ENCODE measurements at regions not wholly inside any gene's neighbourhood (a gene's known extent, or its start where the extent isn't known, plus 50 kb on each side); places are given as distances from the start of the nearest gene placed in this dataset.

DNA sequence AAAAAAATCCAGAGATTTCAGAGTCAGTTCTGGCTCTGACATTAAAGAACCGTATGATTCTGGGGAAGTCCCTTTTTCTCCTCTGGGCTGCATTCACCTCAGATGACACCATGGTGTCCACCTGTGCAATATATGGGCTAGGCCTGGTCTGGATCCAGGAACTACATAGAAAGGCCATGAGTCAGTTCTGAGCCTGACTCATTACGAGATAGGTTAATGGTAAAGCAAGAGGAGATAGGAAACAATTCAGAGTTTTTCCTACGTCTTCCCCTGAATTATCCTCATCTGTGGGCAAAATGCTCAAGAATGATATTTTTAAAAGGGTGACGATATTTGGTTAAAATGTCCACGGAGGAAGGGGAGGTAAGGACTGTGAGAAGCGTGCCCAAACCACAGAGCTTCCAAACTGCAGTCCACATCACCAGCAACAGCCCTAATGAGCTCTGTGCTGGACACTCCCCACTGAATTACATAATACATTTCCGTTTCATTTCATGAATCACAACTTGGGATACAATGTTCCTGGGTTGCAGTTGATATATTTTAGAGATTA, 180.1 kb upstream of the OSR1 start:
- FAIRE-seq = no peak

DNA sequence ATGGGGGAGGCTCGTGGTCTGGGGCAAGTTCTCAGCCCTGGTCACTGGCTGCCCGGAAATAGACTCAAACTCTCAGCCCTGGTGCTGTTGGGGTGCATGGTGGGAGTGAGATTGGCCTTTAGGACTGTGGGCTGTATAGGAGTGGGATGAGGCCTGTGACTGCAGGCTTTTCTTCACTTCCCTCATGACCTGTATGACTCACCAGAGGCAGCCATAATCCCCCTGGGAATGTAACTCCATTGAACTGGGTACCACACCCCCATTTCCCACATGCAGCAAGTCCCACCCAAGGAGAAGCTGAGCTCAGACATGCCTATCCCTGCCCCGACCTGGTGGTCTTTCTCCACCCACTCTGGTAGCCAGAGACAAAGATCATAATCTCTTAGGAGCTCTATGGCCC, 177.7 kb upstream of the OSR1 start:
- FAIRE-seq = no peak

DNA sequence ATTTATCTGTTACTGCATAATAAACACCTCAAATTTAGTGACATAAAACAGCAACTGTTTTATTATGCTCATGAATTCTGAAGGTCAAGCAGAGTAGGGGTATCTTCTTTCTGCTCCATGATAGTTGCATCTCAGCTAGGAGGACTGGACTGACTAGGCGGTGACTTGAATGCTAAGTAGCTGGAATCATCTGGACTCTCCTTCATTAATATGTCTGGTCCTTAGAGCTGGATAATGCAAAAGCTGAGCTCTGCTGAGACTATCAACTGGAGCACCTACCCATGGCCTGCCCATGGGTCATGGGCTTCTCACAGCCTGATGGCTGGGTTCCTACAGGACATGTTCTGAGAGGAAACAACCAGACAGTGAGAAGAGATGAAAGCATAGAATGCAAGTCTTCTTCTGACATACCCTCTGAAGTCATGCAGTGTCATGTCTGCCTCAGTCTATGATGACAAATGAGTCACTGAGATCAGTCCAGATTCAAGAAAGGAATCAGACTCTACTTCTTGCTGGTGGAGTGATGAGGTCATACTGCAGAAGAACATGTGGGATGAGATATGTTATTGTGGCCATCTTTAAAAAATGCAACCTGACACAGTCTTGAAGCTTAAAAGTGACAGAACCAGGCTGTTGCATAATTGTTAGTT, 174.2 kb upstream of the OSR1 start:
- no peak for FAIRE-seq

DNA sequence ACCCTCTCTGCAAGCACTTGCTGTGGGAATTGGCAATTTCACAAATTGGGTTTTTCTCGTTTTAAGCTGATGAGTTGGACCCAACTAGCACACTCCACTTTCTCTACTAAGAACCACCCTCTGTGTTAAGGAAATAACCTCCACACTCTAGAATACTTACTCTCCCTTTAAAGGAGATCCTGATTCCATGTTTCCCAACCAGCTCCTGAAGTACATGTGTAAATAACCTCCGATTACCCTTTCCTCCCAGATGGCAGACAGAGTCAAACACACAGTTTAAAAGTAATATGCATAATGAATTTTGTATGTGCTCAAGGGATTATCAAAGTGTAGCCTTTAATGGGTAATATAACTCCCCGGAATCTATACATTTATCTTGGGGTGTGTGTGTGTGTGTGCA, 171.3 kb upstream of the OSR1 start:
- FAIRE-seq = no peak

DNA sequence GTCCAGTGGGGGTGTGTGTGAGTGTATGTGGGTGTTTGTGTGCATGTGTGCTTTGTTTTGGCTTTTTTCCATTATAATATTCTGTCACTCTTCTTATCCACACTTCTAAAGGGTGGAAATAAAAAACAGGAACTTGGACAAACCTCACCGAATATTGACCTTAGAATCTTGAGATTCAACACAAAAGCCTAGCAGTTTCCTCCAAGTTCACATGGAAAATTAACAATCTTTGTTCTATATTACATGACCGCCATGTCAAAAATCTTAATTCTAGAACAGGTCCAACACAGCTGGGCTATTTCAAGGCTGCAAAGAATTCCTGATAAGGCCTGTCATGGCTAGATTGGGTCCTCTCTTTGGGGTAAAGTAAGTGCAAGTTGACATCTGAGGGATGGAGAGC, 169.3 kb upstream of the OSR1 start:
- no peak for FAIRE-seq

DNA sequence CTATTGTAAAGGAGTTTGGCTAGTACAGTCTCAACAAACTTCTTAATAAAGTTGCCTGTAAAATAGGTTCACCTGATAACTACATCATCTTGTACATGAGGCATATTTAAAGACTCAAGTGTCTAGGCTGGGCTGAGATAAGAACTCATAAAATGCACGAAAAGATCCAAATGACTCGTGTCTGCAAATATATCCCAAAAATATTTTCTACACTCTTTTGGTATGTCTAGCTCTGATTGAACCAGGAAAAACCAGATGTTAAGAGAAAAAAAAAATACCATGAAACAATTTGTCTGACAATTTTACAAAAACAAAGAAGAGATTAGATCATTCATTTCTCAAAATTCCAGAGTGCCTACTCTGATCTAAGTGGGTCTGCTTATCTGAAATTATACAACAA, 166.9 kb upstream of the OSR1 start:
- no peak for FAIRE-seq

DNA sequence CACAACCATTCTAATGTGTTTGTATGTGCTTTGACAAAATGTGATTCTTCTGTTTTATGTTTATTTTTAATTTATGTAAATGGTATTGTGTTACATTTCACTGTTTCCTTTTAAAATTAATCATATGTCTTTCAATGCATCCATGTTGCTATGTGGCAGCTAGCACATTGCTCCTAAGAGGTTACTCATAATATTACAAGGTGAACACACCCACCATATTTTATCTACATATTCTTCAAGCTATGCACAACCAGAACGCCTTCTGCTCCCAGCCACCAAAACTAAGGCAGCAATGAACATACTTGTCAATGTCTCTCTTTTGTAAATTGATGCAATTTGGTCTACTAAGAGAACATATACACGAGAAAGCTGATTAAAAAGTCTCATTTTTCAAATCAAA, 160.6 kb upstream of the OSR1 start:
- no peak for FAIRE-seq

DNA sequence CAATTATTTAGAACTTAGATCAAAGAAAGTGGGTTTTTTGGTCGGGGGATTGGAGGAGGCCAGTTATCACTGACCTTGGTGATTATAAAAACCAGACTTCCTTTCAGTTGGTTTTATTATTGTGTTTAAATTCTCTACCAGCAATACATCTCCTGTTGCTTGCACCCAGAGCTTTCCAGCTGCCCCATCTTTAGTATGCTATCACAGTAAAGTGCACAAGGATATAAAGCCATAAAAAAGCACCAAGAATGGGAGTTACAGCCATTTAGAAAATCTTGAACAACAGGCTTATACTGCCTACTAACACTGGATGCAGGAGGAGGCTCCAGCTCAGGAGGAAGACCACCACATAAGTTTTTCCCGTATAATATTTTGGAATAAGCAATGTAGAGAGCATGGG, 148.7 kb upstream of the OSR1 start:
- no peak for FAIRE-seq

DNA sequence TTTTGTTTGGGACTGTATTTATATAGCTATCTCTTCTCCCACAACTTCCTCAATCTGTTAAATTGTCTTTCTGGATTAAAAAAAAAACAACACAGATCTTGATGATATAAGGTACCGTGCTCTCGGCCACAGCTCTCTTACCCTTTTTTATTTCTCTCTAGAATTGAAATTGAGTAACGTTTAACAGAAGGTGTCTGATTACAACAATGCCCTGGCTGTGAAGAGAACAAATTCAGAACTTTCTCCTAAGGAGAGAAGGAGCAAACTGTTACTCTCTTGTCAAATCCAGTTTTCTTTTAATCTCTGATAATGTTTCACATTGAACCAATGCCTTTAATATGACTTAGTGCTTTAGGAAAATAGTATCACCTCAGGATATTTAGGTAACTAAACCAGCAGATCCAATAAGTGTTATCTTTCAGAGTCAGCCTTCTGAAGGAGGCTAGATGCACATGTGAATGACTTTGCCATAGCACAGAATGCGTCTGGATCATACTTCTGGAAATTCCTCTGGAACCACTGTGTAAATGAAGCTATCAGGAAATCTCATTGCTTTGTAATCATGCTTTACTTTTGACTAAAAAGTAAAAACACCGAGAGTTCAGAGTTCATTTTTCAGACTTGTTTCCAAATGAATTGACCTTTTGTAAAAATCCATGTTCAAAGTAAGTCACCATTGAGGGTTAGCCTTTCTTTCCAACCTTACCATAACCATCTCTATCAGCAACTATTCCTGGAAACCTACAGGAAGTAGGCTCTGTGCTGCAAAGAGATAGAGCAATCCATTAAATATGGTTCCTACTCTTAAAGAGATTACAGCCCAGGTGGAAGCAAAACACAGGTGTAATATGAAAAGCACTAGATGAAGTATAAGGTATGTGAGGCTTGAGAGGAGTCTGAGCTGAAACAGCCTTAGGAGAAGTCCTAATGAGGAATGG, 147.0 kb upstream of the OSR1 start:
- FAIRE-seq = no peak

DNA sequence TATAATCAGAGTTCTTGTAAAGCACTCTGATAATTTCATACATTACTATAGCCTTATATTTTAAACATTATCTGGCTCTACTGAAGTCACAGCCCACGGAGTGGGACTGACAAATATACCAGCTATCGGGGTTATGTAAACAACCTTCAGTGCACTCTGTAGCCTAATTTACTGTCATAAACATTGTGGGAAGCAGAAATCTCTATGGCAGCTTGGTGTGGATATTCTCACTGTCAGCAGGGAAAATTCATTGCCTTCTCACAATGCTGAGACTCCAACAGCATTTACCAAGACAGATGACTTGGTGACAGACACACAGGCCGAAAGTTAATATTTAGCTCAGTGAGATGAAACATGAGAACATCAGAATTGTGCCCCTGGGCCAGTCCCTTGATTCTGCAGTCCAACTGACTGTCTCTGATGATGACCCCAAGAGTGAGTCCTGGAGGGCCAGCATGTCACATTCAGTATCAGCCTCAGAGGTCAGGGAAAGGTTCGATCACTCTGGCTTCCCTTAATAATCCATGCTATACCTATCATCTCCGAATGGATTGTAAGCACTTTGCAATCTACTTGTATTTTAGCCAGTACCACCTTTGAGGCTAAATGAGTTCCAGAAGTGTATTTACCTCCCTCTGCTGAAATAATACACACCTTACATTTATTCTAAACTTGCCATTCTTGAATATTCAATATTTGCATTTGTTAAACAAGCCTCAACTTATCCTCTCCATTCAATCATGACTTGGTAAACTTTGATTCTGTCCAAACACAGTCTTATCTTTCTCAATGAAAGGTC, 146.2 kb upstream of the OSR1 start:
- FAIRE-seq = no peak

DNA sequence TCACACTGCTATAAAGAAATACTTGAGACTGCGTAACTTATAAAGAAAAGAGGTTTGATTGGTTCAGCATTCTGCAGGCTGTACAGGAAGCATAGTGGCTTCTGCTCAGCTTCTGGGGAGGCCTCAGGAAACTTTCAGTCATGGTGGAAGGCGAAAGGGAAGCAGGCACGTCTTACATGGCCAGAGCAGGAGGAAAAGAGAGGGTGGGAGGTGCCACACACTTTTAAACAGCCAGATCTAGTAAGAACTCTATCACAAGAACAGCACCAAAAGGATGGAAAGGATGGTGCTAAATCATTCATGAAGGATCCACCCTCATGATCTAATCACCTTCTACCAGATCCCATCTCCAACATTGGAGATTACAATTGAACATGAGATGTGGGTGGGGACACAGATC, 145.5 kb upstream of the OSR1 start:
- no peak for FAIRE-seq

DNA sequence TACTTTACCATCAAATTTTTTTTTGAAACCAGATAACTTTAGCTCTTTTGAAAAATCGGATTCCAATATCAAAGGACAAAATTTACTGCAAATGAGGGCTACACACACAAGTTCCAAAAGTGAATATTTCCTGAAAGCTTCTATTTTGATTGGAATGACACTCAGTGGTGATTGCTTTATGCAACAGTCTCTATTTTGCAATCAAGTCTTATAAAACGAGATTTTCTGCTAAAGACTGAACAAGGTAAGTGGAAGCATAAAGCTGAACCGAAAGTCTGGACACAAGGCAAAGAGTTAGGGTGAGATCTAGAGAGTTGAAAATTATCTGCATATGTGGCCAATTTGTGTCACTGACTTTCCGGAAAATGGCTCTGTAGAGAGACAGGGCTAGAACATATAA, 145.0 kb upstream of the OSR1 start:
- no peak for FAIRE-seq

DNA sequence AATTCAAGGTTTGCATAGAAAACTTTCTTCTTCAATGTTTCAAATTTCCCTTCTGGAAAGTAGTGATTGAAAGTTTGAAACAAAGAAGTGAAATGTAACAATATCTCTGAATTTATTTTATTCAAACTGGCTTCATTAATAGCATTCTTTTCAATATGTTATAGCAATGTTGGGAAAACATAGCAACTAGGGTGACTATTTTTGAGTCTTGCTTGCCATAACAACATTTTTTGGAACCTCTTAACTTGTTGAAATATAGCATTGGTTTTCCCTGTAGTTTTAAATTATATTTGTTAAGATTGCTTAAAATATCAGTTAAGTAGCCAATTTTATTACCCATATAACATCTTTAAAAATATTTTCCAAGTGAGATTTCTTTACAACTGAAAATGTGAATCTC, 141.7 kb upstream of the OSR1 start:
- no peak for FAIRE-seq

DNA sequence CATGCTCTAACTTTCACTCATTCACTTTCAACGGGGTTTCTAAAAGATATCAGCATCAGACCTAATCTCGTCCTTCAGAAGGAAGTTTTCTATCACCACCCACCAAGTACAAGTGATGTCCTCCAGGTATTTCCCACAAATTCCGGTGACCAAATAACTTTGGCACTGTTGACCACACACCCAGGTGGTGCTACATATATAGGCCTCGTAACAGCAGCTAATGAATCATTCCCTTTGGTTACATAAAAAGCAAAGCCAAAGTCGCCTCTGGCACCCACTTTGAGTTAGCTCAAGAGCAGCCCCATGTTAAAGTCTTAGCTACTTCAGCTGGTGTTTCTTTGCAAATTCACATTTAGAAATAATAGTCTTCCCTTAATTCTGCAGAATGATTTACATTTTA, 138.2 kb upstream of the OSR1 start:
- FAIRE-seq = no peak

DNA sequence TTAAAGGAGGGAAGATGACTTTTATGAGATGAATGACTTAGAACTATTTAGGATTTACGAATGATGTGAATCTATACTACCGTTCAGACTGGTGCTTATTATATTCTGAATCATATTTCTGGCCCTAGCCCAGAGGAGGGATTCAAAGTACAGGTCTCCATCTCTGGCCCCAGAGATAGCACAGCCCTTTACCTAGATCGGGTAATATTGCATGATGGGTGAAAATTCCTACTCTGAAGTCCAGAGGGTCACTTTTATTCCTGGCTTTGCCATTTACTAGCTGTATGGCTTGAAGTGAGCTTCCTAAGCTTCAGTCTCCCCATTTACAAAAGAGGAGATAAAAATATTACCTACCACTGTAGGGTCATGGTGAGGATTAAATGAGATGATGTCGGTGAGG, 135.8 kb upstream of the OSR1 start:
- no peak for FAIRE-seq

DNA sequence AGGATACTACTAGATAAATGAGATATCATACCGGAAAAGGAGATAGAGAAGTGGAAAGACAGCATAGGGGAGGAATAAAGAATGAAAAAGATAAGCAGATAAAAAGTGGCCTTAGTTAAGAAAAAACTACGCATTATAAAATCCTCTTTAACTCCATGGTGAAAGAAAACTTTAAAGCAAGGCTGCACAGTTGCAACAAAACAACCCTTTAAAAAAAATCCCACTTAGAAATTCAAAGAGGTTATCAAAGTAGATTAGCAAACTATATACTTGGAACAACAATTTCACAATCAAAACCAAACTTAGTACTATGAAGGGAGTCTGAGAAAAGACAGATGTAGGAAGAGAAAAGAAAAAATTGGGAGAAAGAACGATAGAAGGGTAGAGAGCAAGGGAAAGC, 133.4 kb upstream of the OSR1 start:
- FAIRE-seq = no peak

DNA sequence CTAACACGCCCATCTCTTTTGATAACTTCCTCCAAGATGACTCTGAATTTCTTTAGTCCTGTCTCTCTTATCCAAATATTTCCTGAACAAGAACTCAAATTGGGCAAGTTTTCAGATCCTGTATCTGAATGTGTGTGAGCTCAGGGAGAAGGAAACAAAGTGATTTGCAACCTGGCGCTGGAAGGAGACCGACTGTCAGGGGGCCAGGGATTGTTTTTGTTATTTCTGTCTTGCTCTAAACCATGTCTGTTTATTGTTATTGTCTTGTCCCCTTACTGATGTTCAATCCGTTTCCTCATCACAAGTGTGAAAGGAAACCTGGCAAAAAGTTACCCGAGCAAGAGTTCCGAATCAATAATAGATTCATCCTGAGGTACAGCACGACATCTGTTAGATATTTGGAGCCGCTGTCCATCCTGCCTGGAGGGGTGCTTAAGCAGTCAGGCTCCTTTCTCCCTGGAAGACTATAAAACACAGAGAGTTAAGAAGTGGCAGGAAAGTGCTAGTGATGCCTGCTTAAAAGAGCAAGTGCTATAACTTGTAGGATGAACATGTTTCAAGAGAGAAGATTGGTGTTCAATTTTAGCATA, 132.5 kb upstream of the OSR1 start:
- no peak for FAIRE-seq

DNA sequence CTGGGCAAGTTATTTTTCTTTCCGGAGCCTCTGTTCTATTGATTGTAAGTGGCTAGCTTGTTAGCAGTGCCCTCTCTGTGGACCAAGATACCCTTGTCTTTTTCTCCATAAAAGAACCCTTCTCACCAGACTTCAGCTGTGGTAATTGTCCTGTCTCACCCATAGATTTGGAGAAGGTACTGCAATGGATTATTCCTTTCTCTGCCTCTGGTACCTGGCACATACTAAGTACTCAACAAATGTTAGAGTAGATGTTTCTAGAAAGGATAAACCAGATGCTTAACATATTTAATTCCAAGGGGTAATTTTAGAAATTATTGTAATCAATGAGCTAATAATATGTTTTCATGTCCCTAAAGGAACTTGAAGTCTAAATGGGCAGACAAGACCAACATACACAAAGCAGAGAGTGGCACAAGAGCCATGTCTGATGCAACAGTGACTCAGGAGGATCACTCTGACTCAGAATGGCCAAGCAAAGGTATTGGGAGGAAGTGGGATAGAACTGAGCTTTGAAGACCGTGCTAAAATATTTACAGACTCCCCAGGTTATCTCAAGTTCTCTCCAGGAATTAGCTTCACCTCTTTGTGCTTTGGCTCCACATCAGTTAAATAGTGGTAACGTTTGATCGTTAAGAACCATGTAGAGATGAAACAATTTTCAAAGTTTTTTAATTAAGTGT, 129.7 kb upstream of the OSR1 start:
- FAIRE-seq = no peak

DNA sequence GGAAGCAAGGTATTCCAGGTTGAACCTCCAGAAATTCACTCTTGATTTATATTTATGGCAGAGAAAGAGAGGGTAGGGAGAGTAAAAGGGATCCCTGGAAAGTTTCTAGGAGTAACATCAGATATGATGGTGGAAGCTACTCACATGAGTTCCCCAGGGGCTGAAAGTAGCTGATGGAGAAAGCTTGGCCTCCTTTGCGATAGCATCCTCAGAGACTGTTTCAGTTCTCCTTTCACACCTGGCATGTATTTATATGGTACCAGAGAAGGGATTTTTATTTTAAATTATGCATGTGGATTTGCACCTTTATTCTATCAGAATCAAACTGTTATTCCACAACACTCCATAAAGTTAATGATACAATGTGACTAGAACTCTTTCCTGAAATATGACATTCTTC, 126.3 kb upstream of the OSR1 start:
- no peak for FAIRE-seq

DNA sequence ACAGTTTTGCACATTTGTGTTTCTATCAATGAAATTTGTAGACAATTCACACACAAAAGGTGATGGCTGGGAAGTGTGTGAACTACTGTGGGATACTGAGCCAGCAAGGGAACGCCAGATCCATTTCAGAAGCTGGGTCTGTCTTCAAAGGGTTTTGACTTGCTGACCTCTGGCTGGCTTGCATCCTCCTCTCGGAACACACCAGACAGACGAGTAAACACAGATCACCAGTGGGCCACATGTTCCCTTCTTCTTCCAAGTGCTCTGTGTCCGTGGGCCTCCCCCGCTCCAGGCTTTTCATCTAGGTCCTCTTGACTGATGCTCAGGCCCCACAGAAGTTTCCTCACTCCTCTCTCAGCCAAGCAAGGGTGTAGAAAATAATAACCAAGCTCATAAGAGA, 122.2 kb upstream of the OSR1 start:
- FAIRE-seq = no peak

DNA sequence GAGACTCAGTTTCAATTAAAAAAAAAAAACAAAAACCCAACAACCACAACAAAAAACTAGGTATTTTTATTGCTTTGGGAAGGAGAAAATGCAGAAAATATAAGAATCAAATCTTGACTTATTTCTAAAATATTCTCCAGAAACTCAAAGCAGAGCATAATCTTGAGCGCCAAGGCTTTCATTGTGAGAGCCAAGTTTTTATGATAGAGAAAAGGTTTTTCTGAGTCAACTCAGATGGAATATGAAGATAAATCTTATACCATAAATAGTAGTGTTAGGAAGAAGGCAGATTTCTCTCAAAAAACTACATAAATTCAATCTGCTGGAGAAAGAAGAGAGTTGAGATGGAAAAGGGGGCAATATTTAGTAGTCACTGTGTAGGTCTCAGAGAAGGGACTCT, 121.2 kb upstream of the OSR1 start:
- FAIRE-seq = no peak

DNA sequence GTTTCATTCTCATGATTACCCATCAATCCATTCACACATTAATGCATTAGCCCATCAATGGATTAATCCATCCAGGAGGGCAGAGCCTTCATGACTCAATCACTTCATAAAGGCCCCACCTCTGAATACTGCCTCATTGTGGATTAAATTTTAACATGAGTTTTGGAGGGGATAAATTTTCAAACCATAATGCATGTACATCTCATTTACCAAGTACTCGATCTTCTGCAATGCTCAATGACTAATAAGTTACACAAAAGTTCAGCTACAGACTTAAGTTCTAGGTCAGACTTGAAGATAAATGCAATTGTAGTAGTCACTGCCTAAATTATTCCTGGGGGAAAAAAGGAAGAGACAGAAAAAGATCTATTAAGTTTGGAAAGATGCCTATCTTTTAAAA, 120.0 kb upstream of the OSR1 start:
- no peak for FAIRE-seq

DNA sequence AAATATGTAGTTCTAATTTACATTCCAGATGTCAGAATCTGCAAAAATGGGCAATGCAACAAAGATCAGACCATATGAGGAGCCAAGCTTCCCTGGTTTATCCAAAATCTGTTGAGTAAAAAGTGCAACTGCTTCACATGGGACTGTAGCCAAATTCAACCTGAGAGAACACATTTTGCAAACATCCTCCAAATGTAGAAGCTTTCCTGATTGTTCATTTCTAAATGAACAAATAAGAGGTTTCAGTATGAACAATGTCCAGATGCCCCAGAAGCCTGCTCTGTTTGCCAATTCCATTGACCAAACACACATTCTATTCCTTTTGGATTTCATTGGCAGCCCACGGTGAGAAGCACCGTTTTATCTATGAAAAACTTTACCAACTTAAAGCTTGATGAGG, 117.9 kb upstream of the OSR1 start:
- FAIRE-seq = no peak

Measured in A204.1 (cell line).